K562 (cell line): ENCODE measurements at regions not wholly inside any gene's neighbourhood (a gene's known extent, or its start where the extent isn't known, plus 50 kb on each side); places are given as distances from the start of the nearest gene placed in this dataset.
A peak's percentile ranks its signal among the peaks of the same experiment; 100 is the strongest.

Experiments
- ATAC-seq: fragments of 200-7000 bp; cut with Tn5 transposase; 3 replicates; pipeline ENCODE4 v1.9.1; 2020; ENCODE audit warnings: moderate library complexity
- BruUV-seq: library from RNA; stranded (reverse); fragments of 400-500 nt; replicated peaks from 2 replicates; lab custom pipeline; 2021; lab: Mats Ljungman, UMichigan
- CTCF ChIA-PET: fragments of 300-600 bp; formaldehyde crosslinking; extraction: SDS; loops from one replicate; lab custom pipeline; 2021; ENCODE audit warnings: low intra/inter-chr PET ratio; lab: Yijun Ruan, JAX
- POLR2A ChIA-PET: fragments of 300-600, 350-650 bp; sonication (Branson Sonifier 250); formaldehyde crosslinking; extraction: SDS; loops from one replicate; lab custom pipeline; 2021; ENCODE audit warnings: antibody characterized with exemption, inconsistent platforms; lab: Yijun Ruan, JAX
- DNase-seq, 4 experiments: peaks; one replicate each; pipeline versions ENCODE4 v3.0.0 to v3.0.0-alpha.2; 2011 to 2018; ENCODE audit warnings: low spot score in 3 of 4, mixed read lengths in 3 of 4; ENCODE audit errors: extremely low read depth in 1 of 4
- FAIRE-seq: peaks from 2 replicates; lab custom pipeline; 2011; peaks lifted over from hg19 to GRCh38; lab: Jason Lieb, UNC
- H2AFZ ChIP-seq: 2 replicates; pipeline ENCODE4 v1.6.0; 2011; ENCODE audit warnings: low read depth, low read length, control low read depth, inconsistent platforms
- H3K27ac ChIP-seq: fragments of 200-600 bp; 3 replicates; pipeline ENCODE4 v1.8.0; 2011; ENCODE audit warnings: low read depth, mild to moderate bottlenecking, control low read depth, inconsistent platforms, low read length, moderate library complexity, mixed read lengths; ENCODE audit errors: extremely low read depth
- H3K27me3 ChIP-seq, 2 experiments: fragments of 300-600 bp in 1 of 2; 2 replicates in 1 of 2; 3 replicates in 1 of 2; pipeline versions ENCODE4 v1.6.0 to v1.8.0; 2011; ENCODE audit warnings: inconsistent platforms in 2 of 2, low read length in 2 of 2, mild to moderate bottlenecking in 1 of 2, mixed read lengths in 1 of 2, moderate library complexity in 1 of 2; ENCODE audit not compliant: control insufficient read depth in 2 of 2, insufficient read depth in 2 of 2
- H3K36me3 ChIP-seq: fragments of 300-600 bp; 3 replicates; pipeline ENCODE4 v1.8.0; 2011; ENCODE audit warnings: mild to moderate bottlenecking, low read length, inconsistent platforms; ENCODE audit not compliant: control insufficient read depth, insufficient read depth
- H3K4me1 ChIP-seq, 2 experiments: fragments of 200-600 bp in 1 of 2; replicated peaks in 1 of 2; 2 replicates in 1 of 2; 3 replicates in 1 of 2; pipeline versions ENCODE4 v1.5.1 to v1.8.0; 2011; ENCODE audit warnings: inconsistent platforms in 2 of 2, low read length in 2 of 2, mild to moderate bottlenecking in 1 of 2, mixed read lengths in 1 of 2, moderate library complexity in 1 of 2; ENCODE audit not compliant: control insufficient read depth in 2 of 2, insufficient read depth in 2 of 2
- H3K4me2 ChIP-seq: 2 replicates; pipeline ENCODE4 v1.6.1; 2011; ENCODE audit warnings: low read length, control low read depth, inconsistent platforms, mixed read lengths; ENCODE audit not compliant: insufficient read depth
- H3K4me3 ChIP-seq: fragments of 200-600 bp; sonication (generic), shearing (Covaris generic); 2 replicates; pipeline ENCODE4 v1.5.1; 2016; ENCODE audit warnings: control low read depth, inconsistent platforms
- H3K79me2 ChIP-seq: fragments of 200-600 bp; 3 replicates; pipeline ENCODE4 v1.8.0; 2011; ENCODE audit warnings: low read length, inconsistent platforms; ENCODE audit not compliant: control insufficient read depth, insufficient read depth
- H3K9ac ChIP-seq, 2 experiments: 2 replicates each; pipeline versions ENCODE4 v1.6.0 to v1.6.1; 2011; ENCODE audit warnings: low read depth in 2 of 2, low read length in 2 of 2, control low read depth in 1 of 2, inconsistent platforms in 1 of 2, mild to moderate bottlenecking in 1 of 2, mixed read lengths in 1 of 2; ENCODE audit not compliant: insufficient read depth in 1 of 2
- H3K9me1 ChIP-seq: one replicate; pipeline ENCODE4 v1.6.0; 2011; ENCODE audit warnings: inconsistent platforms, mild to moderate bottlenecking, low read length, moderate library complexity; ENCODE audit not compliant: control insufficient read depth, insufficient read depth
- H3K9me3 ChIP-seq: replicated peaks from 2 replicates; pipeline ENCODE4 v1.5.1; 2011; ENCODE audit warnings: low read depth, low read length, inconsistent platforms; ENCODE audit not compliant: control insufficient read depth, insufficient read depth
- H4K20me1 ChIP-seq: replicated peaks from 2 replicates; pipeline ENCODE4 v1.6.1; 2011; ENCODE audit warnings: low read length, inconsistent platforms, mixed read lengths; ENCODE audit not compliant: control insufficient read depth, insufficient read depth
- CAMTA2 ChIP-seq: fragments of 250-450 bp; sonication (Bioruptor Pico); conservative IDR thresholded peaks from 2 replicates; pipeline ENCODE4 v1.5.1; 2022
- CUX1 ChIP-seq: fragments of 200-800 bp; sonication (Bioruptor generic); IDR thresholded peaks from 2 replicates; pipeline ENCODE4 v1.6.1; 2016; ENCODE audit warnings: missing genetic modification characterization, missing compliant biosample characterization
- GABPB2 ChIP-seq: fragments of 250-450 bp; sonication (Bioruptor Pico); conservative IDR thresholded peaks from 2 replicates; pipeline ENCODE4 v1.5.1; 2021; ENCODE audit warnings: mild to moderate bottlenecking
- HCFC1 ChIP-seq: IDR thresholded peaks from 2 replicates; pipeline ENCODE4 v1.6.1; 2012; ENCODE audit warnings: low read depth, low read length, improper control_type of control experiment
- HOMEZ ChIP-seq: fragments of 250-450 bp; sonication (Bioruptor Pico); IDR thresholded peaks from 2 replicates; pipeline ENCODE4 v1.4.0; 2020; ENCODE audit warnings: mild to moderate bottlenecking, moderate library complexity
- IFI16 ChIP-seq: fragments of 250-450 bp; sonication (Bioruptor Pico); IDR thresholded peaks from 2 replicates; pipeline ENCODE4 v2.1.2; 2022; ENCODE audit warnings: mild to moderate bottlenecking, inconsistent platforms
- JUND ChIP-seq, 2 experiments: IDR thresholded peaks; 2 replicates in 1 of 2; 3 replicates in 1 of 2; pipeline ENCODE4 v1.6.1; 2011; ENCODE audit warnings: borderline replicate concordance in 2 of 2, low read depth in 2 of 2, low read length in 2 of 2, improper control_type of control experiment in 1 of 2, missing biosample characterization in 1 of 2, missing genetic modification characterization in 1 of 2, missing genetic modification reagents in 1 of 2
- MAFK ChIP-seq: IDR thresholded peaks from 2 replicates; pipeline ENCODE4 v1.6.1; 2011; ENCODE audit warnings: low read length, improper control_type of control experiment
- NCOA1 ChIP-seq: fragments of 450-650 bp; IDR thresholded peaks from 2 replicates; pipeline ENCODE4 v1.6.1; 2016; ENCODE audit warnings: low read depth
- NFE2L1 ChIP-seq: fragments of 450-650 bp; IDR thresholded peaks from 2 replicates; pipeline ENCODE4 v1.6.1; 2016; ENCODE audit warnings: missing genetic modification characterization, low read depth, mild to moderate bottlenecking, missing compliant biosample characterization, moderate library complexity, borderline replicate concordance
- RBM25 ChIP-seq: fragments of 200-400 bp; formaldehyde crosslinking; IDR thresholded peaks from 2 replicates; pipeline ENCODE4 v1.6.1; 2018; ENCODE audit warnings: low read length, low read depth, moderate library complexity; ENCODE audit not compliant: severe bottlenecking
- SPI1 ChIP-seq: IDR thresholded peaks from 2 replicates; pipeline ENCODE4 v1.6.1; 2011; ENCODE audit warnings: low read depth, low read length, control low read depth, borderline replicate concordance
- TRIM24 ChIP-seq, 2 experiments: fragments of 450-650 bp; IDR thresholded peaks; 2 replicates each; pipeline ENCODE4 v1.6.1; 2016
- ZBED1 ChIP-seq: IDR thresholded peaks from 2 replicates; pipeline ENCODE4 v1.6.1; 2014
- ZNF699 ChIP-seq: fragments of 250-450 bp; sonication (Bioruptor Pico); IDR thresholded peaks from 2 replicates; pipeline ENCODE4 v1.8.0; 2021; ENCODE audit warnings: mild to moderate bottlenecking, moderate library complexity; ENCODE audit not compliant: insufficient replicate concordance
- ZNF740 ChIP-seq, 3 experiments: fragments of 200-800 bp in 1 of 3; sonication (Bioruptor generic) in 1 of 3; sonication (generic) in 1 of 3; formaldehyde crosslinking in 1 of 3; IDR thresholded peaks; 2 replicates each; pipeline versions ENCODE4 v1.6.1 to v1.8.0; 2016 to 2022; ENCODE audit warnings: mild to moderate bottlenecking in 2 of 3, missing compliant biosample characterization in 2 of 3, missing genetic modification characterization in 2 of 3, missing genetic modification reagents in 1 of 3
- ZSCAN29 ChIP-seq: fragments of 450-650 bp; IDR thresholded peaks from 2 replicates; pipeline ENCODE4 v1.6.1; 2017
- WGBS: fragments of 100-300 bp; shearing (Covaris generic); methylation state at CpG from one replicate; pipeline ENCODE4 v1.1.6; 2016; ENCODE audit warnings: low coverage, mixed read lengths; ENCODE audit not compliant: insufficient coverage; ENCODE audit errors: missing lambda C conversion rate; 5-methylcytosine and 5-hydroxymethylcytosine counted together
- in situ Hi-C: fragments of 300-500 bp; cut with MboI; formaldehyde crosslinking; loops from 4 replicates; pipeline ENCODE4 v1.15.0; 2018; ENCODE audit warnings: inconsistent platforms, mixed read lengths
- intact Hi-C: fragments of 100-400 bp; cut with micrococcal nuclease; formaldehyde crosslinking; loops from 2 replicates; pipeline ENCODE4 v1.14.2; 2022

- Histone ChIP-seq H4K20me1 (no peaks in the 10 kb centered on the region), H2AFZ (no peak overlapping the region), H3K9me1 (no peaks in the 10 kb centered on the region), H3K79me2 (no peaks in the 10 kb centered on the region), H3K9me3 (no peaks in the 10 kb centered on the region), H3K27me3 (no peaks in the 10 kb centered on the region), H3K4me3 (no peak overlapping the region), H3K4me1 (peaks cover 0 to 12% of the 10 kb centered on the region in 2 experiments; a peak in 2 of 5 replicates), H3K27ac (no peak overlapping the region), H3K36me3 (no peaks in the 10 kb centered on the region), H3K4me2 (no peak overlapping the region), H3K9ac (no peak overlapping the region)
- intact Hi-C loops (no loop called here), in situ Hi-C loops (no loop called here)
- no peak for FAIRE-seq
- no TSS peak for BruUV-seq
- peak in 1 of 4 experiments; percentile 47 for DNase-seq
- ChIA-PET CTCF (no interaction called here), POLR2A (no interaction called here)
- ATAC-seq: peak; percentile 62
- 0% methylated on average over 3 of the region's 3 CpGs for WGBS
- TF ChIP-seq CAMTA2 (no peak), CUX1 (CRISPR knock-in tag) (no peak), ZBED1 (no peak), ZSCAN29 (no peak), NCOA1 (no peak), HCFC1 (no peak), ZNF699 (CRISPR knock-in tag) (no peak), NFE2L1 (tag) (no peak), IFI16 (CRISPR knock-in tag) (no peak), RBM25 (no peak), ZNF740 (CRISPR knock-in tag; IDR thresholded peaks at IDR 0.05) (no peak), ZNF740 (tag; IDR thresholded peaks at IDR 0.05) (no peak), GABPB2 (CRISPR knock-in tag) (no peak), SPI1 (peak; percentile 61; the same call in 1 of the 2 replicates), TRIM24 (IDR thresholded peaks at IDR 0.05) (no peak), JUND (IDR thresholded peaks at IDR 0.05; ENCODE audit: borderline replicate concordance, low read depth, low read length) (peak; percentile 83), JUND (tag; IDR thresholded peaks at IDR 0.05; ENCODE audit: borderline replicate concordance, low read depth, low read length) (peak; percentile 79; the same call in 1 of the 3 replicates), MAFK (peak; percentile 73), HOMEZ (no peak)
These were observed 337.3 kb upstream of the TBC1D5 start for GRCh38 chr3:18079739-18080138.
